ENCODE measurements at regions not wholly inside any gene's neighbourhood (a gene's known extent, or its start where the extent isn't known, plus 50 kb on each side); places are given as distances from the start of the nearest gene placed in this dataset.
"Not testable (repeated sequence)": the region's sequence is repeated elsewhere in the genome, so short reads cannot be mapped to it uniquely, and the experiment has no call there.

GRCh38 chr2:239882331-239882732 is 142.8 kb downstream of the NDUFA10 start:
- DNase-seq, result peak; percentile 48

GRCh38 chr2:239881561-239882320 is 143.4 kb downstream of the NDUFA10 start:
- DNase-seq, result no peak

DNA sequence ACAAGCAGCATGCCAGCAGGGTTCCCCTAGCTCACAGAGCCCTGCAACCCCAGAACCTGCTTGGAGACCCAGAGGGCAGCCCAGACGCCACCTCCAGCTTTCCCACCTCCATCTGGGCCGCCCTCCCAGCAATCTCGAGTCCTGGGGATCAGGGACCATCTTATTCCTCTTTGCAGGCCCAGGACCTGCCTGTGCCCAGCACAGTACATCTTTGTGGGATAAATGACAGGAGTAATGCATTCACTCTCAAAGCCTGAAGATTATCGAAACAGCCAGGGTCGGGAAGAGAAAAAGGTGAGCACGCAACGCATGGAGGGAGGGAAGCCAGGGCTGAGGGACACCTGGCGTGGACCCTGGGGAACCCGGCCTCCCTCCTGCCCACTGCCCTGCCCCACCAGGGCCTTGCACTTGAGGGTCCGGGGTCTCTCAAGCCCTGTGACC is 144.1 kb downstream of the NDUFA10 start:
- DNase-seq, result no peak

GRCh38 chr2:239880396-239880795 is 144.7 kb downstream of the NDUFA10 start:
- no peak for DNase-seq

DNA sequence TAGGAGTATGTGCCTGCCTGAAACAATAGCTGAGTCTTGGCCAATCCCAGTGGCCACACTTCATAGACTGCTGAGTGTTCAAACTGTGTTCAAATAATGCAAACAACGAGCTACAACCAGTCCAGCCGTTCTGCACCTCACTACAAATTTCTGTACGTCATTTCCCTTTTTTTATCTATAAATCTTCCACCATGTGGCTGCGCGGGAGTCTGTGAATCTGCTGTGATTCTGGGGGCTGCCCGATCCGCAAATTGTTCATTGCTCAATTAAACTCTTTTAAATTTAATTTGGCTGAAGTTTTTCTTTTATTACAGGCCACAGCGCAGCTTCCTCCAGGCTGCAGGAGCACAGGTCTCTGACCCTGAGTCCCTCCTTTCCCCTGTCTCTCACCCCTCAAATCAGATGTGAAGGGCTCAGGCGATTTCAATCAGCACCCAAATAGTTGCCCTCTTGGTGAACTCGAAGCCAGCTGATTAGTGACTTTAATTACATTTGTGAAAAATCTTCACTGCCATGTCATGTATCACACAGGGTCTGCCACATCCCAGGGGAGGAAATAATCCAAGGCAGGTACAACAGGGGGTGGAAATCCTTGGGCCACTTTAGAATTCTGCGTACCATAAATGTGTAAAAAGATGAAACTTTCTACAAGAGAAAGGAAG is 145.6 kb downstream of the NDUFA10 start:
- no peak for DNase-seq

- no peak for DNase-seq
Measured at GRCh38 chr2:239878686-239879085, 146.5 kb downstream of the NDUFA10 start.

DNA sequence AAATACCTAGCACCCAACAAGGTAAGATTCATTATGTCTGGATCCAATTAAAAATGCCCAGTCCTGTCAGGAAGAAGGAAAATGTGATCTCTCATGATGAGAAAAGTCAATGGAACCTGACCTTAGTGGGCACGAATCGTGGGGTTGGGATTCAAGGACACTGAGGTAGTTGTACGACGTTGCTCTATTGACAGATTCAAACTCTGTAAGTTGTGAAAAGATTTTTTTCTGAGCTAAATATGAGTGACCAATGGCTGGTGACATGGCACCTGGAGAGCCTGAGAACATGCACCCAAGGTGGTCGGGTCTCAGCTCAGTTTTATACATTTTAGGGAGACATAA is 148.2 kb downstream of the NDUFA10 start:
- no peak for DNase-seq

GRCh38 chr2:239876271-239876947 is 148.7 kb downstream of the NDUFA10 start:
- DNase-seq, result no peak

DNA sequence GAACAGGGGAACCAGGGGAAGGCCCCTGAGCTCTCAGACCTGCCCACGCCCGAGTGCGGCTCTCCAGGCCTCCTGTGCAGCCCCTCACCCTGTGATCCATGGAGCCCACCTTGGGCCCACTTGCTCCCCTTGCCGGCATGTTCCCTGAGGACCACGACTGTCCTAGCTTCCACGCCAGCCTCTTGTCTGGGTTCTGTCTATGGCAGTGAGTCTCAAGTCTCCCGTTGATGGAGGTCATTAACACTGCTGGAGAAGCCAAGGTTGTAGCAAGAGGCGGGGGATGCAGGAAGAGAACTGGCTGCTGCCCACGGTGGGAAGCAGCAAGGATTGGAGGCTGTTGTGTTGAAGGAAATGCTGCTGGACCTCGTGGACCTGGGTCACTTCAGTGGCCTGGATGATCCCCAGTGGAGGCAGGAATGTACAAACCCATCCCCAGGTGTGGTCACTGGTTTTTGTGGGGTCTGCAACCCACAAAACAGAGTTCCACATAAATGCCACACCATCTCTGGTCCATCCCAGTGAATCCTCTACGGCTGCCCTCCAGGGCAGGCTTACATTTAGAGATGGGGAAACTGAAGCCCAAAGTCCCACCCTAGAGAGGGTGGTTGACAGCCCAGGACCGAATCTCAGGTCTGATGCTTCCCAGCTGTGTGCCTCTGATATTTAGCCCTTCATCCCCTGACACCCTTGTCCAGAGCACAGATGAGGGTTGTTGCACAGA is 150.3 kb downstream of the NDUFA10 start:
- no peak for DNase-seq

- no peak for DNase-seq
Measured at GRCh38 chr2:239873656-239874635, 151.2 kb downstream of the NDUFA10 start.

- no peak for DNase-seq
Measured at GRCh38 chr2:239871481-239872435, 153.4 kb downstream of the NDUFA10 start.

DNA sequence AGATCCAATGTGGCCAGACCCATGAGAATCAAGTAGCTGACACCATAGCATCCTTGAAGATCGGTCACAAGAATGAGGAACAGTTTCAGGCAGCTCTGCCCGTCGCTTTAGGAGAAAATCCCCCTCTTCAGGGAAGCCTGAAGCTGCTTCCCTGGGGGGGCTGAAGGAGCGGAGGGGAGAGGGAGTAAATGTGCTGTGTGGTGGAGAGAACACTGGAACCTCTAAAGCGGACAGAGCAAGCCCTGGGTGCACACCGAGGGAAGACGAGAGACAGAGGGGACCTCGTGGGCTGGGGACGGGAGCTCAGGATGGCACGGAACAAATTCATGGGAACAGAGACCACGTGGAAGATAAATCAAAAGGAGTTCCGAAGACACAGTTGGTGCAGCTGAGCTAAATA is 154.3 kb downstream of the NDUFA10 start:
- no peak for DNase-seq

DNA sequence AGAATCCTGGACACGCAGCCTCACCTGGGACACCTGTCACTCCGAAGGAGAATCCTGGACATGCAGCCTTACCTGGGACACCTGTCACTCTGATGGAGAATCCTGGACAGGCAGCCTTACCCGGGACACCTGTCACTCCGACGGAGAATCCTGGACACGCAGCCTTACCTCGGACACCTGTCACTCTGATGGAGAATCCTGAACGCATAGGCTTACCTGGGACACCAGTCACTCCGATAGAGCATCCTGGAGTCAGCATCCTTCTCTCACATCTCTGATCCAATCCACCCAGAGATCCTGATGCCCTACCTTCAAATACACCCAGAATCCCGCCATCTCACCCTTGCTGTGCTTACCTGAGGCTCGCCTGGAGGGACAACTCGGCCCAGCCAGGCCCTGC is 154.9 kb downstream of the NDUFA10 start:
- DNase-seq, result no peak

GRCh38 chr2:239869272-239870155 is 155.6 kb downstream of the NDUFA10 start:
- no peak for DNase-seq

GRCh38 chr2:239868556-239869181 is 156.5 kb downstream of the NDUFA10 start:
- no peak for DNase-seq

DNA sequence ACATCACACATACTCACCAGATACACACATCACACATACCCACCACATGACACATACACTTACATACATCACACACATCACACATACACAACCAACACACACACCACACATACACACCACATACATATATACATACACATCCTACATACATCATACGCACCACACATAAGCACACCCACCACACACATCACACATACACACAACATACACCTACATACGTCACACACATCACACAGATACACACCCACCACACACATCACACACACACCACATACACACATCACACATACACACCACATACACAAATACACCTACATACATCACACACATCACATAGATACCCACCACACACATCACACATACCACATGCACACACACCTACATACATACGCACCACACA is 158.4 kb downstream of the NDUFA10 start:
- DNase-seq, result no peak

- no peak for DNase-seq
Measured at GRCh38 chr2:239866350-239866749, 158.8 kb downstream of the NDUFA10 start.

GRCh38 chr2:239865856-239866255 is 159.3 kb downstream of the NDUFA10 start:
- DNase-seq, result not testable (repeated sequence)

DNA sequence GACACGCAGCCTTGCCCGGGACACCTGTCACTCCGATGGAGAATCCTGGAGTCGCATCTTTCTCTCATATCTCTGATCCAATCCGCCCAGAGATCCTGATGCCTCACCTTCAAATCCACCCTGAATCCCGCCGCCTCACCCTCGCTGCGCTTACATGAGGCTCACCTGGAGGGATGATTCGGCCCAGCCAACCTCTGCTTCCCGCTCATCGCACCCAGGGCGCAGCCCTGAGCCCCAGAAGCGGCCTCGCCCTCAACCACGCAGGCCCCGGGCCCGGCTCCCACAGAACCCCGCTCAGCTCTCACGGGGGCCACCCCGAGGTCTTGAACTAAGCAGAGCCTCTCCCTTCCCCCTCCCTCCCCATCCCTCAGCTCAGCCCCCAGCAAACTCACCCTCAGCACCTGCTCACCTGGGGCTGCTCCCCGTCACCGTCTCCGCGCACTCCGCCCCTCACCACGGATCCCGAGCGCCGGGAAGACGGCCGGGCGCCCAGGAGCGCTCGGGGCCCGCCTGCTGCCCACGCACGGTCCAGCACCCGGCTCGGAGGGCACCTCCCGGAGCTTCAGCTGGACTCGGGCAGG is 160.0 kb downstream of the NDUFA10 start:
- no peak for DNase-seq

All from activated CD4-positive, alpha-beta T cell treated with anti-CD3 and anti-CD28 coated beads, Interleukin-10, Interleukin-2, amounts not matched to agents 100 ng/mL and 50 ng/mL, durations not matched to agents 16 hours and 8 hours (primary cell).